HG03196 (cell line): ENCODE measurements at regions not wholly inside any gene's neighbourhood (a gene's known extent, or its start where the extent isn't known, plus 50 kb on each side); places are given as distances from the start of the nearest gene placed in this dataset.

Experiments used
- ATAC-seq: cut with Tn5 transposase; IDR thresholded peaks from one replicate; pipeline ENCODE4 v1.9.1; 2021; ENCODE audit not compliant: unreplicated experiment

GRCh38 chr2:223511168-223511567 is 91.0 kb downstream of the SCG2 start:
- ATAC-seq: no peak

DNA sequence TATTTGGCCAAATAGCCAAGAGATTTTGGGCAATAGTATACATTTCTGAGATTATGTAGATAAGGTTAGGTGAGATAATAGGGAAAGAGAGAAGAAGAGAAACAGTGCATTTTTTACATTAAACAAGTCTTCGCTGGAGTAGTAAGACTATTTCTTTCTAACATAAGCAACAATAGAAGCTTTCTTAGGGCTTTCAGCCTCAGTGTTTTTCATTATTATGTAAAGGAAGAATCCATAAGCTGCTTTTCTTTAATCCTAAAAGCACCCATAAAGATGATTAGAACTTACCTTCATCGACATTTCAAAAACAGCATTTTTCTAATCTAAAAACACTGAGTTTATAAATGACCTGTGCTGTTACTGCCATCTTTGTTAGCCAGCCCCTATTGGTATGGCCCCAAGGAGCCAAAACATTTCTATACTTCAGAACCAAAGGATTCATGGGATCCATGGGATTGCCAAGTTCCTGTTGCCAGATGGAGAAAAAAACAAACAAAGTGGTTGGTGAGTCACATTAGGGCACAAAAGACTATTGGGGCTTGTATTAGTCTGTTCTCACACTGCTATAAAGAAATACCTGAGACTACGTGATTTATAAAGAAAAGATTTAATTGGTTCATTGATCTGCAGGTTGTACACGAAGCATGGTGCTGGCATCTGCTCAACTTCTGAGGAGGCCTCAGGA is 88.2 kb downstream of the SCG2 start:
- no peak for ATAC-seq

DNA sequence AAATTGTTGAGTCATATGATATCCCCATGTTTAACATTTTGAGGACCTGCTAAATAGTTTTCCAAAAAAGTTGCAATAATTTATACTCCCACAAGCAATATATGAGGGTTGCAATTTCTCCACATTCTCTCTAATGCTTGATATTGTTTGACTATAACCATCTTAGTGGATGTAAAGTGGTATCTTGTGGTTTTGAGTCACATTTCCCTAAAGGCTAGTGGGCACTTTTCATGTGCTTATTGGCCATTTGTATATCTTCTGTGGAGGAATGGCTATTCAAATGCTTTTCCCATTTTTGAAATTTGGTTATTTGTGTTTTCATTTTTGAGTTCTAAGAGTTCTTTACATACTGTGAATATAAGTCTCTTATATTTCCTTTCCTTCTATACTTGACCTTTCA is 82.7 kb downstream of the SCG2 start:
- ATAC-seq: no peak

- ATAC-seq: no peak
These were observed 79.4 kb downstream of the SCG2 start for GRCh38 chr2:223522796-223523195.

DNA sequence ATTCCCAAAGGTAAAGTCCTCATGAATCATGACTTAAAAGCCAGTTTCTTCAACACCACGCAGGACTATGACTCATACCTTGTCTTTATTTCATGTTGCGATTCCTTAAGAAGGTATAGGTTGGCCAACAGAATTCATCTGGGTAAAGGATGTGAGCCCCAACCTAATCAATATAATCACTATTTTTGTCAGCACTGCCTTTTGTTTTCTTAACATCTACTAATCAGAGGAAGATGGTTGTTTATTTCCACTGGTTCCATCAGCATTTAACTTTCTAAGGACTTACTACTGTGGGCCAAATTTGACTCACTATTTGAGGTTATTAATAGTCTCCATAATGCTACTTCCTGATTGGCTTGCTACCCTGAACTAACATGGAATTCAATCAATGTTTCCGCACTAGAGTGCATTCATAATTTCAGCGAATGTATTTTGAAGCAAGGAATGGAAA is 78.6 kb downstream of the SCG2 start:
- no peak for ATAC-seq

DNA sequence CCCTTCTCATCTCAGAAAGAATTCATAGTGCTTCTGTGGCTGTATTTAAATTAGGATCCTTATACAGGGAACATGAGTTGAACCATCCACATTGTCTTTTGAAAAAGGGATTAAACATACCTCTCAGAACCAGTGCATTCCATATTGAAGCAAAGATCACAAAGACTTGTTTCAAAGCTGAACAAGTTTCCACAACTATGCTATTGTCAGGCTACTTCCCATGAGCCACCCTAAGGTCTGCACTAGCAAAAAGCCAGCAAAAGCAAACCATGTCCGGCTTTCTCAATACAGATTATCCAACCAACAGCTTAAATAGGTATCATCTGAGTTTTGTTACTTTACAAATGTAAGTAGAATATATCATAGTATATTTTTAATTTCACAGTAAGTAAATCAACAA is 78.1 kb downstream of the SCG2 start:
- ATAC-seq: no peak

- ATAC-seq: no peak
These were observed 76.1 kb downstream of the SCG2 start for GRCh38 chr2:223526106-223526505.

GRCh38 chr2:223528036-223528435 is 74.1 kb downstream of the SCG2 start:
- ATAC-seq: no peak

- no peak for ATAC-seq
These were observed 72.5 kb downstream of the SCG2 start for GRCh38 chr2:223529696-223530095.

- ATAC-seq: no peak
These were observed 71.3 kb downstream of the SCG2 start for GRCh38 chr2:223530811-223531210.

GRCh38 chr2:223532161-223532560 is 70.0 kb downstream of the SCG2 start:
- ATAC-seq: no peak

DNA sequence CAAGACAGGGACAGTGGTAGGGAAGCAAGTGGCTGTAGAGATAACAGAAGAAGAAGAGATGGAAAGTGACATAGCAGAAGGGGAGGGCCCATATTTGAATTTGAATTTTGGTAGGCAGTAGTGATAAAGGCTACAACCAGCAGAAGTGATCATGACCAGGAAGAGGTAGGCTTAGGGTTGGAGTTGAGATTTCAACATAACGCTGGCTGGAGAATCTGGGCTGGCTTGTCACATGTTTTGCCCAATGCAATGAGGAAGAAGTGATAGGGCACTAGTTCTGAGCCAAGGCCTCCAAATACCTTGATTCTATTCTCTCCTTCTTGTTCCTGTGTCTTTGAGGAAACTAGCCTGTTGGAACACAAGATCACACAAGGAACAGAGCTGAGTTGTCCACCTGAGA is 69.4 kb downstream of the SCG2 start:
- no peak for ATAC-seq

GRCh38 chr2:223536546-223536945 is 65.6 kb downstream of the SCG2 start:
- ATAC-seq: no peak

DNA sequence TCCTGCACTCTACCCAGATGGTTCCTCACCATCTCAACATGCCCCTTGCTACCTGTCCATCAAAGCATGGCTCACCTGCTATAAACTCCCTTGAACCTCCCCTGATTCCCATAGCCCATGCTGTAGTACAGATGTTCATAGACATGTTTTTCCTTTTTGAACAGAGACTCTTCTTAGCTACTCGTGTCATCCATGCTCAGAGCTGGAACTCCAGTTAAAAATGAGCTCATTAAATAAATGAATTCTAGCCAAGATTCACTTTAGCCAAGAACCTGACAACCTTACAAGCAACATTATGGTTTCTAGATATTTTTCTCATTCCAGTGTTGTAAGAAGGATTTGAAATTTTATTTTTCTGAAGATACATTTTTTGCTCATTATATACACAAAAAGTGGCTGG is 65.0 kb downstream of the SCG2 start:
- no peak for ATAC-seq

DNA sequence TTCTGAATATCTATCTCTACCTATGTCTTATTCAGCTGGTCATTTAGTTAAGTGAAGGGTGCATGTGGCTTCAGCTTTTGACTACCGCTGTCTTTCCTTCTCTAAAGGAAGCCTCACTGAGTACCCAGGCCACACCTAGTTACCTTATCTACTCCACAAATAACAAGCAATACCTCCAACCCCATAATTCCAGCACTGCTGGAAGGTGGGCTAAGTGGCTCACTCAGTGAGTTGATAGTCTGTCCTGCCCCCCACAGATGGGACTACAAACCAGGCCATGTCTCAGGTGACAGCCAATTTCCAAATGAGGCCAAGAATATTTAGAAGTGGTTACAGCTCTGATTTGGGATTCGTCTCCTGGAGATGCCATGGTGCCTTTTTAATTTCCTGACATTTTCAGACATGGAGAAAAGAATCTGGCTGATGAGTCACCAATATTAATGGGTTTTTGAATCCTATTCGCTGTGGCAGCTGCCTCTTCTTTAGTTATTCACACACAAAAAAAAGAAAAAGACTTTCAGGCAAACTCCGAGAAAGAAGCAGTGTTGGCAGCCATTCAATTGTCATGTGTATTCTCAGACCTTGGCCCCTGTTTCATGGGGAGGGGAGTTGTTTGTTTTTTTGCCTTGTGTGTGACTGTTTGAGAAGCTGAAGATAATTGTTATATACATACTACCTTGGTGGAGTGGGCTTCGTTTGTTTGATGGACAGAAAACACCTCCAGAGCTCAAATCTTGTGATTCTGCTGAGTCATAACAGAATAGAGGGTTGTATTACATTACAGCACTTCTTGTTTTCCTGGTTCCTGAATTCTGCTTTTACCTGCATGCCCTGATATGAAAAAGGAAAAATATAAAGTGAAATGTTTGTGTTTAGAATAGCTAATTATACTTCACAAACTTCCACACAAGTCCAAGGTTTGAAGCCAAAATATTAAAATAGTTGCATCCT is 64.2 kb downstream of the SCG2 start:
- ATAC-seq: no peak

- no peak for ATAC-seq
These were observed 63.2 kb downstream of the SCG2 start for GRCh38 chr2:223538920-223539440.

GRCh38 chr2:223541546-223541945 is 60.6 kb downstream of the SCG2 start:
- no peak for ATAC-seq

GRCh38 chr2:223542501-223542900 is 59.7 kb downstream of the SCG2 start:
- no peak for ATAC-seq

GRCh38 chr2:223545406-223545805 is 56.8 kb downstream of the SCG2 start:
- ATAC-seq: no peak

- ATAC-seq: no peak
These were observed 56.3 kb downstream of the SCG2 start for GRCh38 chr2:223545830-223546229.
